Right lobe of liver (tissue), 6 donors: ENCODE measurements at regions not wholly inside any gene's neighbourhood (a gene's known extent, or its start where the extent isn't known, plus 50 kb on each side); places are given as distances from the start of the nearest gene placed in this dataset.

Experiments
- ATAC-seq, 4 donors: fragments of 200-7000 bp; cut with Tn5 transposase; one replicate each; pipeline ENCODE4 v1.9.1; 2020; ENCODE audit warnings: mild to moderate bottlenecking in 4 of 4, moderate library complexity in 4 of 4
- DNase-seq, 3 donors: peaks; one replicate each; pipeline ENCODE4 v3.0.0-alpha.2; 2020
- H3K27ac ChIP-seq, 3 donors: fragments of 200-600 bp; one replicate each; pipeline ENCODE4 v1.8.0; 2022
- H3K27me3 ChIP-seq, 2 donors: fragments of 200-600 bp; one replicate each; pipeline ENCODE4 v1.8.0; 2022
- H3K36me3 ChIP-seq, 4 donors: fragments of 200-600 bp; sonication (generic) in 1 of 4; one replicate each; pipeline versions ENCODE4 v1.5.1 to v1.8.0; 2017 to 2022; ENCODE audit warnings: control low read depth in 1 of 4
- H3K4me1 ChIP-seq, 4 donors: fragments of 200-600 bp; sonication (generic) in 1 of 4; one replicate each; pipeline versions ENCODE4 v1.5.1 to v1.8.0; 2017 to 2022; ENCODE audit warnings: control low read depth in 1 of 4
- H3K4me3 ChIP-seq, 3 donors: fragments of 200-600 bp; one replicate each; pipeline ENCODE4 v1.8.0; 2022
- H3K9me3 ChIP-seq, 4 donors: fragments of 200-600 bp; sonication (generic) in 1 of 4; one replicate each; pipeline versions ENCODE4 v1.5.1 to v1.8.0; 2017 to 2022; ENCODE audit warnings: control low read depth in 1 of 4
- CTCF ChIP-seq, 4 donors: fragments of 200-600 bp in 3 of 4; fragments of 450-650 bp in 1 of 4; IDR thresholded peaks; one replicate each; pipeline versions ENCODE4 v1.5.1 to v1.8.0; 2016 to 2022; ENCODE audit warnings: antibody characterized with exemption in 4 of 4, mild to moderate bottlenecking in 2 of 4
- POLR2A ChIP-seq: fragments of 450-650 bp; IDR thresholded peaks from one replicate; pipeline ENCODE4 v1.6.1; 2017; ENCODE audit warnings: antibody characterized with exemption, mild to moderate bottlenecking
- whole genome bisulfite sequencing: methylation state at CpG from one replicate; pipeline ENCODE4 v1.1.6; 2018; ENCODE audit warnings: low coverage, low lambda C conversion rate; ENCODE audit not compliant: insufficient coverage; ENCODE audit errors: missing lambda C conversion rate; 5-methylcytosine and 5-hydroxymethylcytosine counted together
- intact Hi-C, 2 donors: fragments of 100-400 bp; cut with DNase I; formaldehyde crosslinking; loops; one replicate each; pipeline versions ENCODE4 v1.11.2 to v1.14.1; 2022
- donor health status: DM: no; HTN: yes; CAD: no.
- donor health status: DM: no; HTN: no; CAD: no.
- donor health status: DM: no; HTN: no; CAD: no.
- donor health status: DM: no; HTN: yes; CAD: no.
- donor health status: DM: no; HTN: yes; CAD: no.

- ATAC-seq (no peak), DNase-seq (no peak)
- intact Hi-C loops: loop anchor here (10.0 kb wide), 1 partner anchor 270 kb away; no protein-coding TSS in a partner anchor
- Histone ChIP-seq H3K27ac (no peak overlapping the region), H3K4me1 (peaks cover 0 to 16% (median 0%) of the 10 kb centered on the region in 4 donors), H3K9me3 (no peaks in the 10 kb centered on the region), H3K4me3 (no peak overlapping the region), H3K27me3 (peaks cover 0 to 3% of the 10 kb centered on the region in 2 donors), H3K36me3 (no peaks in the 10 kb centered on the region)
- WGBS: 60% methylated on average over 2 of the region's 4 CpGs
- TF ChIP-seq CTCF (IDR thresholded peaks at IDR 0.05) (no peak), POLR2A (no peak)
Measured at GRCh38 chr10:101295261-101295660, 58.7 kb upstream of the BTRC start.

- Histone ChIP-seq H3K36me3 (no peaks in the 10 kb centered on the region), H3K4me1 (no peaks in the 10 kb centered on the region), H3K27me3 (no peaks in the 10 kb centered on the region), H3K27ac (no peak overlapping the region), H3K9me3 (no peaks in the 10 kb centered on the region), H3K4me3 (no peak overlapping the region)
- ATAC-seq: peak; percentile 57 to 68 (median 62)
- DNase-seq: peak; percentile 46 to 65 (median 53)
- intact Hi-C loops: loop anchor here (10.0 kb wide), 1 partner anchor 267 kb away; no protein-coding TSS in a partner anchor
- TF ChIP-seq POLR2A (no peak), CTCF (IDR thresholded peaks at IDR 0.05) (peak; percentile 51 to 84 (median 81))
- 3% methylated on average over 8 of the region's 9 CpGs for WGBS
Measured at GRCh38 chr10:101297901-101298486, 56.0 kb upstream of the BTRC start.

- Histone ChIP-seq H3K27ac (no peak overlapping the region), H3K4me1 (no peaks in the 10 kb centered on the region), H3K27me3 (no peaks in the 10 kb centered on the region), H3K36me3 (no peaks in the 10 kb centered on the region), H3K9me3 (no peaks in the 10 kb centered on the region), H3K4me3 (no peak overlapping the region)
- TF ChIP-seq POLR2A (no peak), CTCF (IDR thresholded peaks at IDR 0.05) (no peak)
- ATAC-seq (no peak), DNase-seq (no peak)
- 79% methylated on average over 6 of the region's 6 CpGs for WGBS
- intact Hi-C loops: loop anchor here (10.0 kb wide), 1 partner anchor 266 kb away; no protein-coding TSS in a partner anchor
Measured at GRCh38 chr10:101299211-101299610, 54.8 kb upstream of the BTRC start.

GRCh38 chr10:101301111-101301731 is 52.7 kb upstream of the BTRC start:
- WGBS: 15% methylated on average over 2 of the region's 2 CpGs
- Histone ChIP-seq H3K4me3 (no peak overlapping the region), H3K27me3 (no peaks in the 10 kb centered on the region), H3K4me1 (no peaks in the 10 kb centered on the region), H3K27ac (no peak overlapping the region), H3K36me3 (no peaks in the 10 kb centered on the region), H3K9me3 (no peaks in the 10 kb centered on the region)
- TF ChIP-seq POLR2A (no peak), CTCF (IDR thresholded peaks at IDR 0.05) (peak; percentile 49 to 69 (median 60))
- ATAC-seq: peak; percentile 91 to 98 (median 94)
- intact Hi-C loops: loop anchor here in 1 of 2 donors (10.0 kb wide), 1 partner anchor 134 kb away; no protein-coding TSS in a partner anchor
- peak; percentile 57 to 72 (median 67) for DNase-seq
